ENCODE measurements at regions not wholly inside any gene's neighbourhood (a gene's known extent, or its start where the extent isn't known, plus 50 kb on each side); places are given as distances from the start of the nearest gene placed in this dataset.

GRCh38 chr1:201634261-201634660 is 95.3 kb downstream of the NAV1 start:
- no peak overlapping the region for H3K4me2 ChIP-seq (ENCODE audit: insufficient read depth in 1 of 2, low read depth in 2 of 2, low read length in 2 of 2)
- H3K23ac ChIP-seq (ENCODE audit: insufficient read length): no peak overlapping the region
- DNase-seq (ENCODE audit: low read depth in 1 of 2, low spot score in 2 of 2): no peak
- H4K8ac ChIP-seq (ENCODE audit: extremely low read depth, insufficient read depth, low read length): no peak overlapping the region
- no peak overlapping the region for H2AFZ ChIP-seq (ENCODE audit: low read length)
- TF ChIP-seq TBP (IDR thresholded peaks at IDR 0.05; ENCODE audit: low read depth, low read length) (no peak), NANOG (IDR thresholded peaks at IDR 0.05; ENCODE audit: insufficient read depth, low read depth, low read length, poor library complexity, severe bottlenecking) (no peak)
- no peak overlapping the region for H3K4ac ChIP-seq (replicated peaks; ENCODE audit: insufficient read length, low read depth, low read length)
- H2BK20ac ChIP-seq (ENCODE audit: low read length): no peak overlapping the region
- no peak overlapping the region for H4K91ac ChIP-seq (replicated peaks; ENCODE audit: insufficient read length, low read length)
- no peak overlapping the region for H3K27ac ChIP-seq (ENCODE audit: low read depth, low read length)
- no peak overlapping the region for H3K9ac ChIP-seq (replicated peaks in 1 of 4; ENCODE audit: extremely low read depth in 1 of 4, low read depth in 3 of 4, low read length in 3 of 4)
- no peak overlapping the region for H2AK5ac ChIP-seq (ENCODE audit: low read depth, low read length)
- no peaks in the 10 kb centered on the region for H3K36me3 ChIP-seq (ENCODE audit: control insufficient read depth in 2 of 4, insufficient read depth in 4 of 4, low read length in 3 of 4)
- H4K5ac ChIP-seq (ENCODE audit: insufficient read length, low read depth, low read length): no peak overlapping the region
- no peak overlapping the region for H2BK15ac ChIP-seq (ENCODE audit: low read length)
- H2BK5ac ChIP-seq (ENCODE audit: low read depth, low read length): no peak overlapping the region
- no peak overlapping the region for H3K14ac ChIP-seq (ENCODE audit: insufficient read length)
- H3K4me3 ChIP-seq (ENCODE audit: extremely low read depth in 1 of 4, insufficient read depth in 2 of 4, low read depth in 3 of 4, low read length in 4 of 4): no peak overlapping the region
- peaks cover 3 to 13% (median 8%) of the 10 kb centered on the region in 4 experiments; a peak in 6 of 7 replicates for H3K4me1 ChIP-seq (replicated peaks in 1 of 4; ENCODE audit: control insufficient read depth in 3 of 4, insufficient read depth in 4 of 4, low read length in 3 of 4)
- H4K20me1 ChIP-seq (replicated peaks in 1 of 2; ENCODE audit: control insufficient read depth in 1 of 2, insufficient read depth in 2 of 2, low read length in 2 of 2): no peaks in the 10 kb centered on the region
- POLR2A ChIA-PET (ENCODE audit: partially characterized antibody): interaction anchor here (1.6 kb wide), 1 partner anchor 16 kb away, joined by 8 read pairs; no protein-coding TSS in a partner anchor
- FAIRE-seq: no peak
- no peaks in the 10 kb centered on the region for H3K79me2 ChIP-seq (ENCODE audit: control insufficient read depth in 1 of 2, insufficient read depth in 2 of 2, low read length in 2 of 2)
- H2BK120ac ChIP-seq (replicated peaks; ENCODE audit: low read depth, low read length): no peak overlapping the region
- no peaks in the 10 kb centered on the region for H3K27me3 ChIP-seq (replicated peaks in 1 of 4; ENCODE audit: control insufficient read depth in 3 of 4, extremely low read depth in 1 of 4, insufficient read depth in 3 of 4, low read length in 3 of 4)
- H3K18ac ChIP-seq (ENCODE audit: extremely low read depth, low read length): no peak overlapping the region
- no peak overlapping the region for H2BK12ac ChIP-seq (ENCODE audit: low read depth, low read length)
- CTCF ChIA-PET (ENCODE audit: partially characterized antibody): interaction anchor here (1.0 to 2.7 kb wide), 9 partner anchors 8 to 75 kb away, joined by 3 to 8 read pairs (median 5); no protein-coding TSS in a partner anchor
- no peak overlapping the region for H3K56ac ChIP-seq (replicated peaks; ENCODE audit: insufficient read length, low read depth, low read length)
- WGBS, 2 experiments (ENCODE audit: extremely low coverage in 1 of 2, insufficient coverage in 1 of 2, insufficient read length in 1 of 2, insufficient replicate concordance in 2 of 2, low coverage in 1 of 2, low lambda C conversion rate in 2 of 2, missing lambda C conversion rate in 1 of 2): 83% methylated on average over 2 of the region's 2 CpGs; no CpG with 5 or more reads in 1 of the 2 experiments
- H3K9me3 ChIP-seq (ENCODE audit: insufficient read depth in 2 of 2, low read depth in 1 of 2, low read length in 1 of 2): no peaks in the 10 kb centered on the region
- no peaks in the 10 kb centered on the region for H3K79me1 ChIP-seq (ENCODE audit: low read depth, low read length)
- H3K23me2 ChIP-seq (ENCODE audit: low read depth, low read length): no peaks in the 10 kb centered on the region

Data from H1 (cell line).